ENCODE measurements at regions not wholly inside any gene's neighbourhood (a gene's known extent, or its start where the extent isn't known, plus 50 kb on each side); places are given as distances from the start of the nearest gene placed in this dataset.

DNA sequence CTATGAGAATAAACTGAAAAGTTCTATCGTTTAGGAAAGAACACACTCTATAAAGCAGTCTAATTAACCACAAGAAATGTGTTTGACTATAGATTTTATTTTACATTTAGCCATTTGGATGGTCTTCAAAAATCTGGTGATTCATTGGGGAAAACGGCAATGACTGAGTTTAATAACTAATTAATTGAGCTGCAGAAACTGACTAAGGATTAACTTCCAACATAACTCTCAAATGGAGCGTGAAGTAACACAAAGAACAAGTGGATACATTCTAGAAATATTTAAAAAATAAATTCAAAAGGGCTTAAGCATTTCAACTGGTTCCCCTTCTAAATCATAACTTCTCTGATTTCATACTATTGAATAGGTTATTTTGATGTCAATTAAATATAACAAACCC, 1582.4 kb downstream of the PCDH18 start:
- TF ChIP-seq ZBTB7A (IDR thresholded peaks at IDR 0.05; ENCODE audit: low read depth) (no peak), CREB1 (IDR thresholded peaks at IDR 0.05; ENCODE audit: low read depth) (no peak), FOXM1 (IDR thresholded peaks at IDR 0.05; ENCODE audit: borderline replicate concordance, low read depth) (no peak), TCF12 (IDR thresholded peaks at IDR 0.05; ENCODE audit: low read depth) (no peak), NFIC (IDR thresholded peaks at IDR 0.05) (no peak), RAD21 (IDR thresholded peaks at IDR 0.05; ENCODE audit: low read depth) (no peak), TAF1 (IDR thresholded peaks at IDR 0.05; ENCODE audit: low read depth) (no peak), CEBPB (IDR thresholded peaks at IDR 0.05) (no peak), TEAD4 (IDR thresholded peaks at IDR 0.05) (no peak), EGR1 (IDR thresholded peaks at IDR 0.05) (no peak), YY1 (IDR thresholded peaks at IDR 0.05; ENCODE audit: low read depth) (no peak), EP300 (IDR thresholded peaks at IDR 0.05; ENCODE audit: borderline replicate concordance) (no peak)
- TF ChIP-seq, protein P1, sequence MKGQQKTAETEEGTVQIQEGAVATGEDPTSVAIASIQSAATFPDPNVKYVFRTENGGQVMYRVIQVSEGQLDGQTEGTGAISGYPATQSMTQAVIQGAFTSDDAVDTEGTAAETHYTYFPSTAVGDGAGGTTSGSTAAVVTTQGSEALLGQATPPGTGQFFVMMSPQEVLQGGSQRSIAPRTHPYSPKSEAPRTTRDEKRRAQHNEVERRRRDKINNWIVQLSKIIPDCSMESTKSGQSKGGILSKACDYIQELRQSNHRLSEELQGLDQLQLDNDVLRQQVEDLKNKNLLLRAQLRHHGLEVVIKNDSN (IDR thresholded peaks at IDR 0.05) = no peak
- TF ChIP-seq, protein P2, sequence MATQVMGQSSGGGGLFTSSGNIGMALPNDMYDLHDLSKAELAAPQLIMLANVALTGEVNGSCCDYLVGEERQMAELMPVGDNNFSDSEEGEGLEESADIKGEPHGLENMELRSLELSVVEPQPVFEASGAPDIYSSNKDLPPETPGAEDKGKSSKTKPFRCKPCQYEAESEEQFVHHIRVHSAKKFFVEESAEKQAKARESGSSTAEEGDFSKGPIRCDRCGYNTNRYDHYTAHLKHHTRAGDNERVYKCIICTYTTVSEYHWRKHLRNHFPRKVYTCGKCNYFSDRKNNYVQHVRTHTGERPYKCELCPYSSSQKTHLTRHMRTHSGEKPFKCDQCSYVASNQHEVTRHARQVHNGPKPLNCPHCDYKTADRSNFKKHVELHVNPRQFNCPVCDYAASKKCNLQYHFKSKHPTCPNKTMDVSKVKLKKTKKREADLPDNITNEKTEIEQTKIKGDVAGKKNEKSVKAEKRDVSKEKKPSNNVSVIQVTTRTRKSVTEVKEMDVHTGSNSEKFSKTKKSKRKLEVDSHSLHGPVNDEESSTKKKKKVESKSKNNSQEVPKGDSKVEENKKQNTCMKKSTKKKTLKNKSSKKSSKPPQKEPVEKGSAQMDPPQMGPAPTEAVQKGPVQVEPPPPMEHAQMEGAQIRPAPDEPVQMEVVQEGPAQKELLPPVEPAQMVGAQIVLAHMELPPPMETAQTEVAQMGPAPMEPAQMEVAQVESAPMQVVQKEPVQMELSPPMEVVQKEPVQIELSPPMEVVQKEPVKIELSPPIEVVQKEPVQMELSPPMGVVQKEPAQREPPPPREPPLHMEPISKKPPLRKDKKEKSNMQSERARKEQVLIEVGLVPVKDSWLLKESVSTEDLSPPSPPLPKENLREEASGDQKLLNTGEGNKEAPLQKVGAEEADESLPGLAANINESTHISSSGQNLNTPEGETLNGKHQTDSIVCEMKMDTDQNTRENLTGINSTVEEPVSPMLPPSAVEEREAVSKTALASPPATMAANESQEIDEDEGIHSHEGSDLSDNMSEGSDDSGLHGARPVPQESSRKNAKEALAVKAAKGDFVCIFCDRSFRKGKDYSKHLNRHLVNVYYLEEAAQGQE (IDR thresholded peaks at IDR 0.05; ENCODE audit: low read depth) = no peak
- TF ChIP-seq, protein P3, sequence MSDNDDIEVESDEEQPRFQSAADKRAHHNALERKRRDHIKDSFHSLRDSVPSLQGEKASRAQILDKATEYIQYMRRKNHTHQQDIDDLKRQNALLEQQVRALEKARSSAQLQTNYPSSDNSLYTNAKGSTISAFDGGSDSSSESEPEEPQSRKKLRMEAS (IDR thresholded peaks at IDR 0.05) = no peak

DNA sequence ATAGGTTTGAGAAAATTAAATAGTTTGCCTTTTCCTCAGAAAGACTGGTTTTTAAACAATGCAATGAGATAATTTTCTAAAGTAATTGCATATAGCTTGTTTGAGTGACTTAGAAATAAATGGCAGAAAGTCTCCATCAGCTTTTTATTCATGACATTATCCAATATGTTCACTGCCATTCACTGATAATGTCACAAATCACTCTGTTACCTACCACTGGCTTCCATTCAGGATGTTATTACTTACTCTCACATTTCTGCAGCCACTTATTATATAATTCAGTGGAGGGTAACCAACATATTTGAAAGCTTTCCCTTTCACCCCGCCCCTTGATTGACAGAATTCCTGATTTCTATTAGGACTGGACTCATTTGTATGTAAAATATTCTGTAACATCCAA, 1583.5 kb downstream of the PCDH18 start:
- TF ChIP-seq, protein P1 (IDR thresholded peaks at IDR 0.05) = no peak
- TF ChIP-seq, protein P3 (IDR thresholded peaks at IDR 0.05) = no peak

DNA sequence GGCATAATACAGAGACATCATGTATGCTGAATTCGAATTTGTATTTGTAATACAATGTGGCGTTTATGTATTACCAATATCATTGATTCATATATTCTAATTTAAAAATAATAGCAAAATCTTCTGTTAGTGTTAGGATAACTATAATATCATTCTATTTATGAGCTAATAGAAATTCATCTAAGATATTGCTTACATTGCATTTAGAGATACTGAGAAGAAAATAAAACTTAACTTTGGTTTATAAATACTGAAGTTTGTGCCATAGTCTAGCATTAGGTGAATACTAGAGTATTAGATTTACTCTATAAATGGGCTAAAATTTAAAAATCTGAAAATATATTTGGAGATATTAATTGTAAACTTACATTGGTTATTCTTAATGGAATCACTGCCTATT, 1590.6 kb downstream of the PCDH18 start:
- TF ChIP-seq, protein P2 (IDR thresholded peaks at IDR 0.05; ENCODE audit: low read depth) = no peak

DNA sequence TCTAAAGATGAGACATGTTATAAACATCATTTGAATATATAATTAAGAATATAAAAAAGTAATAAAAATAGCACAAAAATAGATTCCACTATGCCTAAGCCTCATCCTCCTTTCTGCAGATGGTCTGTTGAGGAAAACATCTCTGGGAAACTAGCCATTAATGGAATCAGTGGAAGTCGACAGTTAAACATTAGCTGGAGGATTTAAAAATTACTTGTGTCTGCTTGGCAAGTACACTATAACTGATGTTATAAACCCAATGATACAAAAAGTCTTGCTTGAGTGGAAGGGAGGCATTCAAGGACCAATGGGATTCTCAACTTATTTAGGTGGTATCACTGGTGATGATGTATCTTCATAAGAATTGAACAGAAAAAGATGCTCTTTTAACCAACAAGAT, 1598.3 kb downstream of the PCDH18 start:
- TF ChIP-seq FOXM1 (IDR thresholded peaks at IDR 0.05; ENCODE audit: borderline replicate concordance, low read depth) (no peak), YY1 (IDR thresholded peaks at IDR 0.05; ENCODE audit: low read depth) (no peak), ZBTB7A (IDR thresholded peaks at IDR 0.05; ENCODE audit: low read depth) (no peak), EGR1 (IDR thresholded peaks at IDR 0.05) (no peak), TCF12 (IDR thresholded peaks at IDR 0.05; ENCODE audit: low read depth) (no peak), CREB1 (IDR thresholded peaks at IDR 0.05; ENCODE audit: low read depth) (no peak), TEAD4 (IDR thresholded peaks at IDR 0.05) (no peak), TAF1 (IDR thresholded peaks at IDR 0.05; ENCODE audit: low read depth) (no peak), NFIC (IDR thresholded peaks at IDR 0.05) (no peak), RAD21 (IDR thresholded peaks at IDR 0.05; ENCODE audit: low read depth) (no peak), CEBPB (IDR thresholded peaks at IDR 0.05) (no peak)
- TF ChIP-seq, protein P3 (IDR thresholded peaks at IDR 0.05) = no peak
- TF ChIP-seq, protein P2 (IDR thresholded peaks at IDR 0.05; ENCODE audit: low read depth) = no peak

DNA sequence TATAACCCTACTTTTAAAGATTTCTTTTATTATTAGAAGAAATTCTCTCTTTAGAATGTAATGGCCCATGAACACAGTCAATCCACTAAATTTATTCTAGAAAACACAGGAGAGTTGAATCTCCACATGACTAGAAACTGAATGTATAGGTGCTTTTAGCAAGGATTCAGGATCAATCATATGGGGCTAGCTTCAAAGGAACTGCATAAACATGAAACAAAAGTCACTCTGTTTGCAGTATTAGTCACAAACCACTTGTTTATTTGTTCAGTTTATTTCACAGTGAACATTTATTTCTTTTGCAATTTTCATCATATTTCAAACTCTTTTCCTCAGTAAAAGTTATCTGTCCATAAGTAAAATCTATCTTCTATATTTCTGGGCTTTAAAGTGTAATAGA, 1604.6 kb downstream of the PCDH18 start:
- TF ChIP-seq EGR1 (IDR thresholded peaks at IDR 0.05) = no peak
- no peak for TF ChIP-seq FOXM1 (IDR thresholded peaks at IDR 0.05; ENCODE audit: borderline replicate concordance, low read depth)
- no peak for TF ChIP-seq TAF1 (IDR thresholded peaks at IDR 0.05; ENCODE audit: low read depth)
- TF ChIP-seq TCF12 (IDR thresholded peaks at IDR 0.05; ENCODE audit: low read depth) = no peak
- TF ChIP-seq, protein P1 (IDR thresholded peaks at IDR 0.05) = no peak
- no peak for TF ChIP-seq ZBTB7A (IDR thresholded peaks at IDR 0.05; ENCODE audit: low read depth)
- no peak for TF ChIP-seq YY1 (IDR thresholded peaks at IDR 0.05; ENCODE audit: low read depth)
- no peak for TF ChIP-seq EP300 (IDR thresholded peaks at IDR 0.05; ENCODE audit: borderline replicate concordance)
- no peak for TF ChIP-seq TEAD4 (IDR thresholded peaks at IDR 0.05)

All from Ishikawa (cell line).